ENCODE measurements at regions not wholly inside any gene's neighbourhood (a gene's known extent, or its start where the extent isn't known, plus 50 kb on each side); places are given as distances from the start of the nearest gene placed in this dataset.

GRCh38 chrX:99613041-99613440 is 797.0 kb downstream of the PCDH19 start:
- DNase-seq (no peak), ATAC-seq (ENCODE audit: low FRiP score in 2 of 2) (no peak)
- no peaks in the 10 kb centered on the region for H3K36me3 ChIP-seq
- H3K4me3 ChIP-seq, result no peak overlapping the region
- TF ChIP-seq POLR2AphosphoS5 (IDR thresholded peaks at IDR 0.05) (no peak), CTCF (IDR thresholded peaks at IDR 0.05) (no peak), EP300 (IDR thresholded peaks at IDR 0.05) (no peak), POLR2A (IDR thresholded peaks at IDR 0.05) (no peak)
- no peaks in the 10 kb centered on the region for H3K9me3 ChIP-seq
- no peaks in the 10 kb centered on the region for H3K27me3 ChIP-seq
- no peak overlapping the region for H3K27ac ChIP-seq
- H3K4me1 ChIP-seq, result no peaks in the 10 kb centered on the region

GRCh38 chrX:99603091-99603814 is 806.8 kb downstream of the PCDH19 start:
- Histone ChIP-seq H3K4me3 (no peak overlapping the region), H3K27me3 (no peaks in the 10 kb centered on the region), H3K27ac (no peak overlapping the region), H3K4me1 (no peaks in the 10 kb centered on the region), H3K36me3 (no peaks in the 10 kb centered on the region), H3K9me3 (no peaks in the 10 kb centered on the region)
- ATAC-seq (ENCODE audit: low FRiP score in 2 of 2), result no peak
- 24 to 33% methylated on average over 3 of the region's 3 CpGs for WGBS, 2 donors
- no peak for TF ChIP-seq CTCF (IDR thresholded peaks at IDR 0.05)
- TF ChIP-seq EP300 (IDR thresholded peaks at IDR 0.05), result no peak
- no peak for TF ChIP-seq POLR2A (IDR thresholded peaks at IDR 0.05)
- TF ChIP-seq POLR2AphosphoS5 (IDR thresholded peaks at IDR 0.05), result no peak
- no peak for DNase-seq

- no peaks in the 10 kb centered on the region for H3K36me3 ChIP-seq
- TF ChIP-seq POLR2AphosphoS5 (IDR thresholded peaks at IDR 0.05) (no peak), POLR2A (IDR thresholded peaks at IDR 0.05) (no peak), CTCF (IDR thresholded peaks at IDR 0.05) (no peak), EP300 (IDR thresholded peaks at IDR 0.05) (no peak)
- no peak overlapping the region for H3K27ac ChIP-seq
- DNase-seq (no peak), ATAC-seq (ENCODE audit: low FRiP score in 2 of 2) (no peak)
- H3K27me3 ChIP-seq, result no peaks in the 10 kb centered on the region
- H3K4me3 ChIP-seq, result no peak overlapping the region
- H3K9me3 ChIP-seq, result no peaks in the 10 kb centered on the region
- no peaks in the 10 kb centered on the region for H3K4me1 ChIP-seq
These were observed 808.0 kb downstream of the PCDH19 start for GRCh38 chrX:99602107-99602506.

- Histone ChIP-seq H3K27me3 (no peaks in the 10 kb centered on the region), H3K9me3 (no peaks in the 10 kb centered on the region), H3K4me3 (no peak overlapping the region), H3K27ac (no peak overlapping the region), H3K36me3 (no peaks in the 10 kb centered on the region), H3K4me1 (no peaks in the 10 kb centered on the region)
- no peak for ATAC-seq (ENCODE audit: low FRiP score in 2 of 2)
- DNase-seq, result no peak
- TF ChIP-seq CTCF (IDR thresholded peaks at IDR 0.05) (no peak), EP300 (IDR thresholded peaks at IDR 0.05) (no peak), POLR2A (IDR thresholded peaks at IDR 0.05) (no peak), POLR2AphosphoS5 (IDR thresholded peaks at IDR 0.05) (no peak)
- WGBS, 2 donors, result 74 to 86% methylated on average over 3 of the region's 3 CpGs
These were observed 821.1 kb downstream of the PCDH19 start for GRCh38 chrX:99588936-99589335.

GRCh38 chrX:99572711-99573110 is 837.4 kb downstream of the PCDH19 start:
- DNase-seq (no peak), ATAC-seq (ENCODE audit: low FRiP score in 2 of 2) (no peak)
- Histone ChIP-seq H3K4me1 (no peaks in the 10 kb centered on the region), H3K36me3 (no peaks in the 10 kb centered on the region), H3K27me3 (no peaks in the 10 kb centered on the region), H3K4me3 (no peak overlapping the region), H3K27ac (no peak overlapping the region), H3K9me3 (peaks cover 0 to 14% (median 0%) of the 10 kb centered on the region in 4 donors)
- TF ChIP-seq CTCF (IDR thresholded peaks at IDR 0.05), result no peak
- TF ChIP-seq POLR2AphosphoS5 (IDR thresholded peaks at IDR 0.05), result no peak
- no peak for TF ChIP-seq POLR2A (IDR thresholded peaks at IDR 0.05)
- TF ChIP-seq EP300 (IDR thresholded peaks at IDR 0.05), result no peak
